ENCODE measurements at regions not wholly inside any gene's neighbourhood (a gene's known extent, or its start where the extent isn't known, plus 50 kb on each side); places are given as distances from the start of the nearest gene placed in this dataset.

DNA sequence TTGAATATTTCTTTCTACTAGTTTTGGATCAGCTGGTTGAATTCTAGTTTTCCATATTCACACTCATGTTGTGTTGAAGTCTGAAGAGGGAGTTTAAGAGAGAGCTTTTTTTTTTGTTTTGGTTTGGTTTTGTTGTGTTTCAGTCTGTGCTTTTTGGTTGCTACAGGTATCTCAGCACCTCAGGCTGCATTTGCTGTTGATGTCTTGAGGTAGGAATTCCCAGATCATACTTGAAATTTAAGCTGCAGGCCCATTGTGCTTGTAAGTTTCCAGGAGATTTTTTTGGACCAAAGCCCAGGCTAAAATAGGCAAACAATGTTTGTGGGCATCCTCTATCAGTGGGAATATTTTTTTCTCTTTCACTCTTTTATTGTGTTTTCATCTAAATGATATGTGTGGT is 190.2 kb upstream of the AGA start:
- TF ChIP-seq, protein P1, sequence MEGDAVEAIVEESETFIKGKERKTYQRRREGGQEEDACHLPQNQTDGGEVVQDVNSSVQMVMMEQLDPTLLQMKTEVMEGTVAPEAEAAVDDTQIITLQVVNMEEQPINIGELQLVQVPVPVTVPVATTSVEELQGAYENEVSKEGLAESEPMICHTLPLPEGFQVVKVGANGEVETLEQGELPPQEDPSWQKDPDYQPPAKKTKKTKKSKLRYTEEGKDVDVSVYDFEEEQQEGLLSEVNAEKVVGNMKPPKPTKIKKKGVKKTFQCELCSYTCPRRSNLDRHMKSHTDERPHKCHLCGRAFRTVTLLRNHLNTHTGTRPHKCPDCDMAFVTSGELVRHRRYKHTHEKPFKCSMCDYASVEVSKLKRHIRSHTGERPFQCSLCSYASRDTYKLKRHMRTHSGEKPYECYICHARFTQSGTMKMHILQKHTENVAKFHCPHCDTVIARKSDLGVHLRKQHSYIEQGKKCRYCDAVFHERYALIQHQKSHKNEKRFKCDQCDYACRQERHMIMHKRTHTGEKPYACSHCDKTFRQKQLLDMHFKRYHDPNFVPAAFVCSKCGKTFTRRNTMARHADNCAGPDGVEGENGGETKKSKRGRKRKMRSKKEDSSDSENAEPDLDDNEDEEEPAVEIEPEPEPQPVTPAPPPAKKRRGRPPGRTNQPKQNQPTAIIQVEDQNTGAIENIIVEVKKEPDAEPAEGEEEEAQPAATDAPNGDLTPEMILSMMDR (conservative IDR thresholded peaks at IDR 0.05; ENCODE audit: low read depth, low read length): no peak
- TF ChIP-seq EZH2 (IDR thresholded peaks at IDR 0.05; ENCODE audit: borderline replicate concordance, low read depth, low read length, poor library complexity, severe bottlenecking): no peak
